ENCODE measurements at regions not wholly inside any gene's neighbourhood (a gene's known extent, or its start where the extent isn't known, plus 50 kb on each side); places are given as distances from the start of the nearest gene placed in this dataset.

DNA sequence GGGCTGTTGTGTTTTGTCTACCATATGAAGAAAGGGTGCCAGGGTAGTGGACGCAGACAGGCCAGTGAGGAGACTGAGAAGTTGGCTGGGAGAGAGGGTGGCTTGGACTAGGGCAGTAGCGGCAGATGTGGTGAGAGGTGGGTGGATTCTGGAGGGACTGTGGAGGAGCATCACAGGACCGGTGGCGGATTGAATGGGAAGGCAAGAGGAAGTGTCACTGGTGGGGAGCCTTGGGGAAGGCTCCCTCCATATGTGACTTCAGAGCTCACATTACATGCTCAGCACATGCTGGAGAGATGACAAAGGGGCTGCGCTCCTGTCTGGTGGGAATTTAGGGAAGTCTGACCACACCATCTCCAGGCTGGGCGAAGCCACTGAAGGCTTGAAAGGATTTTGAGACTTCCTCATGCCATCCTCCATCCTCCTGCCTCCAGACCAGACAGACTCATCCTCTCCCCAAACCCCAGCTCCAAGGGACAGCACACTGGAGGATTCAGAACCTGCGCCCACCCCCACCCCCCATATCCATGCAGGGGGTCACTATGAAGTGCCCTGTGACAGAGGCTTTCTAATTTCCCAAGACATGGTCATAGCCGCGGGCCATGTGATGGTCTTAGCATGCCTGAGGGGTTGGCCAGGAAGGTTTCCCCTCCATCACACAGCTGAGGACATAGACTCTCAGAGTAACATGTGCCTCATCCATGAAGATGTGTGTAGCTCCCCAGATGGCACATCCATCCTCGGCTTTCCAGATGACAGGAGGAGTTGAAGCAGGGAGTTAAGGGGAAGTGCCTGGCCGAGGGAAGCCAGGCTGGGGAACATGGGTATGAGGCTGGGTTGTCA, 138.8 kb upstream of the WNT4 start:
- Histone ChIP-seq H3K9ac (ENCODE audit: insufficient read depth, low read depth, low read length) (no peak overlapping the region), H3K9me3 (ENCODE audit: low read length) (no peaks in the 10 kb centered on the region), H3K4me3 (replicated peaks in 1 of 3; ENCODE audit: insufficient read depth in 1 of 3, low read depth in 2 of 3, low read length in 3 of 3) (no peak overlapping the region), H2AFZ (ENCODE audit: low read length) (no peak overlapping the region), H3K4me2 (ENCODE audit: low read depth, low read length) (no peak overlapping the region), H3K27me3 (ENCODE audit: control insufficient read depth in 1 of 2, insufficient read depth in 2 of 2, low read length in 2 of 2) (peaks cover 0 to 30% of the 10 kb centered on the region in 2 experiments; a peak in 3 of 5 replicates), H3K4me1 (ENCODE audit: insufficient read depth, low read length) (peaks cover 16% of the 10 kb centered on the region), H3K79me2 (ENCODE audit: insufficient read depth, low read length) (no peaks in the 10 kb centered on the region), H3K27ac (ENCODE audit: extremely low read length, insufficient read depth, low read length) (no peak overlapping the region), H4K20me1 (ENCODE audit: insufficient read depth, low read length) (no peaks in the 10 kb centered on the region), H3K36me3 (replicated peaks in 1 of 2; ENCODE audit: control insufficient read depth in 1 of 2, insufficient read depth in 2 of 2, low read length in 2 of 2) (no peaks in the 10 kb centered on the region)
- in situ Hi-C loops (cut with HindIII; ENCODE audit: extremely low pct_ligation_motif_present, low pct_unique_long_range_greater_than_20kb) (no loop called here), intact Hi-C loops (cut with micrococcal nuclease; ENCODE audit: unreplicated experiment) (no loop called here)
- no peak for FAIRE-seq
- WGBS (ENCODE audit: low lambda C conversion rate): 41% methylated on average over 9 of the region's 11 CpGs
- CTCF ChIA-PET (ENCODE audit: low intra/inter-chr PET ratio, low total read pairs): no interaction called here
- POLR2A ChIA-PET: no interaction called here
- DNase-seq (ENCODE audit: low spot score): no peak
- BruUV-seq (replicated peaks): no TSS peak
- no peak for ATAC-seq
- no peak for TF ChIP-seq FOXP1 (IDR thresholded peaks at IDR 0.05)
- TF ChIP-seq FOXP1 (CRISPR knock-in tag; IDR thresholded peaks at IDR 0.05): no peak
- TF ChIP-seq, protein P1, sequence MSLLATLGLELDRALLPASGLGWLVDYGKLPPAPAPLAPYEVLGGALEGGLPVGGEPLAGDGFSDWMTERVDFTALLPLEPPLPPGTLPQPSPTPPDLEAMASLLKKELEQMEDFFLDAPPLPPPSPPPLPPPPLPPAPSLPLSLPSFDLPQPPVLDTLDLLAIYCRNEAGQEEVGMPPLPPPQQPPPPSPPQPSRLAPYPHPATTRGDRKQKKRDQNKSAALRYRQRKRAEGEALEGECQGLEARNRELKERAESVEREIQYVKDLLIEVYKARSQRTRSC (CRISPR knock-in tag; IDR thresholded peaks at IDR 0.05; ENCODE audit: low read depth): no peak
- TF ChIP-seq HINFP (CRISPR knock-in tag; IDR thresholded peaks at IDR 0.05; ENCODE audit: low read depth): no peak
- TF ChIP-seq ZC3H4 (CRISPR knock-in tag; IDR thresholded peaks at IDR 0.05; ENCODE audit: borderline replicate concordance): no peak
- TF ChIP-seq, protein P2, sequence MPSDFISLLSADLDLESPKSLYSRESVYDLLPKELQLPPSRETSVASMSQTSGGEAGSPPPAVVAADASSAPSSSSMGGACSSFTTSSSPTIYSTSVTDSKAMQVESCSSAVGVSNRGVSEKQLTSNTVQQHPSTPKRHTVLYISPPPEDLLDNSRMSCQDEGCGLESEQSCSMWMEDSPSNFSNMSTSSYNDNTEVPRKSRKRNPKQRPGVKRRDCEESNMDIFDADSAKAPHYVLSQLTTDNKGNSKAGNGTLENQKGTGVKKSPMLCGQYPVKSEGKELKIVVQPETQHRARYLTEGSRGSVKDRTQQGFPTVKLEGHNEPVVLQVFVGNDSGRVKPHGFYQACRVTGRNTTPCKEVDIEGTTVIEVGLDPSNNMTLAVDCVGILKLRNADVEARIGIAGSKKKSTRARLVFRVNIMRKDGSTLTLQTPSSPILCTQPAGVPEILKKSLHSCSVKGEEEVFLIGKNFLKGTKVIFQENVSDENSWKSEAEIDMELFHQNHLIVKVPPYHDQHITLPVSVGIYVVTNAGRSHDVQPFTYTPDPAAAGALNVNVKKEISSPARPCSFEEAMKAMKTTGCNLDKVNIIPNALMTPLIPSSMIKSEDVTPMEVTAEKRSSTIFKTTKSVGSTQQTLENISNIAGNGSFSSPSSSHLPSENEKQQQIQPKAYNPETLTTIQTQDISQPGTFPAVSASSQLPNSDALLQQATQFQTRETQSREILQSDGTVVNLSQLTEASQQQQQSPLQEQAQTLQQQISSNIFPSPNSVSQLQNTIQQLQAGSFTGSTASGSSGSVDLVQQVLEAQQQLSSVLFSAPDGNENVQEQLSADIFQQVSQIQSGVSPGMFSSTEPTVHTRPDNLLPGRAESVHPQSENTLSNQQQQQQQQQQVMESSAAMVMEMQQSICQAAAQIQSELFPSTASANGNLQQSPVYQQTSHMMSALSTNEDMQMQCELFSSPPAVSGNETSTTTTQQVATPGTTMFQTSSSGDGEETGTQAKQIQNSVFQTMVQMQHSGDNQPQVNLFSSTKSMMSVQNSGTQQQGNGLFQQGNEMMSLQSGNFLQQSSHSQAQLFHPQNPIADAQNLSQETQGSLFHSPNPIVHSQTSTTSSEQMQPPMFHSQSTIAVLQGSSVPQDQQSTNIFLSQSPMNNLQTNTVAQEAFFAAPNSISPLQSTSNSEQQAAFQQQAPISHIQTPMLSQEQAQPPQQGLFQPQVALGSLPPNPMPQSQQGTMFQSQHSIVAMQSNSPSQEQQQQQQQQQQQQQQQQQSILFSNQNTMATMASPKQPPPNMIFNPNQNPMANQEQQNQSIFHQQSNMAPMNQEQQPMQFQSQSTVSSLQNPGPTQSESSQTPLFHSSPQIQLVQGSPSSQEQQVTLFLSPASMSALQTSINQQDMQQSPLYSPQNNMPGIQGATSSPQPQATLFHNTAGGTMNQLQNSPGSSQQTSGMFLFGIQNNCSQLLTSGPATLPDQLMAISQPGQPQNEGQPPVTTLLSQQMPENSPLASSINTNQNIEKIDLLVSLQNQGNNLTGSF (CRISPR knock-in tag; IDR thresholded peaks at IDR 0.05): no peak
- no peak for TF ChIP-seq RFXAP (CRISPR knock-in tag; IDR thresholded peaks at IDR 0.05; ENCODE audit: borderline replicate concordance)
- TF ChIP-seq, protein P3, sequence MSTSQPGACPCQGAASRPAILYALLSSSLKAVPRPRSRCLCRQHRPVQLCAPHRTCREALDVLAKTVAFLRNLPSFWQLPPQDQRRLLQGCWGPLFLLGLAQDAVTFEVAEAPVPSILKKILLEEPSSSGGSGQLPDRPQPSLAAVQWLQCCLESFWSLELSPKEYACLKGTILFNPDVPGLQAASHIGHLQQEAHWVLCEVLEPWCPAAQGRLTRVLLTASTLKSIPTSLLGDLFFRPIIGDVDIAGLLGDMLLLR (CRISPR knock-in tag; IDR thresholded peaks at IDR 0.05): no peak
- no peak for TF ChIP-seq IRF2 (CRISPR knock-in tag; IDR thresholded peaks at IDR 0.05)
- no peak for TF ChIP-seq ZSCAN20 (CRISPR knock-in tag; IDR thresholded peaks at IDR 0.05; ENCODE audit: borderline replicate concordance)
- no peak for TF ChIP-seq NFKB2 (CRISPR knock-in tag; IDR thresholded peaks at IDR 0.05; ENCODE audit: borderline replicate concordance)
- TF ChIP-seq POGZ (CRISPR knock-in tag; IDR thresholded peaks at IDR 0.05): no peak
- TF ChIP-seq MTA1 (CRISPR knock-in tag; IDR thresholded peaks at IDR 0.05; ENCODE audit: borderline replicate concordance): no peak
- TF ChIP-seq ZFP41 (CRISPR knock-in tag; IDR thresholded peaks at IDR 0.05; ENCODE audit: borderline replicate concordance): no peak
- TF ChIP-seq, protein P4, sequence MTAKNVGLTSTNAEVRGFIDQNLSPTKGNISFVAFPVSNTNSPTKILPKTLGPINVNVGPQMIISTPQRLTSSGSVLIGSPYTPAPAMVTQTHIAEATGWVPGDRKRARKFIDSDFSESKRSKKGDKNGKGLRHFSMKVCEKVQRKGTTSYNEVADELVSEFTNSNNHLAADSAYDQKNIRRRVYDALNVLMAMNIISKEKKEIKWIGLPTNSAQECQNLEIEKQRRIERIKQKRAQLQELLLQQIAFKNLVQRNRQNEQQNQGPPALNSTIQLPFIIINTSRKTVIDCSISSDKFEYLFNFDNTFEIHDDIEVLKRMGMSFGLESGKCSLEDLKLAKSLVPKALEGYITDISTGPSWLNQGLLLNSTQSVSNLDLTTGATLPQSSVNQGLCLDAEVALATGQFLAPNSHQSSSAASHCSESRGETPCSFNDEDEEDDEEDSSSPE (CRISPR knock-in tag; IDR thresholded peaks at IDR 0.05): no peak

Measured in HepG2 (cell line).